Embryonic facial prominence (tissue), 1 donor: ENCODE measurements at regions not wholly inside any gene's neighbourhood (a gene's known extent, or its start where the extent isn't known, plus 50 kb on each side); places are given as distances from the start of the nearest gene placed in this dataset.

Experiments
- DNase-seq: peaks from one replicate; pipeline ENCODE4 v3.0.0-alpha.2; 2016; ENCODE audit errors: extremely low spot score

GRCh38 chr14:104514156-104514848, 65.3 kb upstream of the C14orf180 start:
- DNase-seq: no peak

- no peak for DNase-seq
Observed at GRCh38 chr14:104515059-104515810, 64.3 kb upstream of the C14orf180 start.

DNA sequence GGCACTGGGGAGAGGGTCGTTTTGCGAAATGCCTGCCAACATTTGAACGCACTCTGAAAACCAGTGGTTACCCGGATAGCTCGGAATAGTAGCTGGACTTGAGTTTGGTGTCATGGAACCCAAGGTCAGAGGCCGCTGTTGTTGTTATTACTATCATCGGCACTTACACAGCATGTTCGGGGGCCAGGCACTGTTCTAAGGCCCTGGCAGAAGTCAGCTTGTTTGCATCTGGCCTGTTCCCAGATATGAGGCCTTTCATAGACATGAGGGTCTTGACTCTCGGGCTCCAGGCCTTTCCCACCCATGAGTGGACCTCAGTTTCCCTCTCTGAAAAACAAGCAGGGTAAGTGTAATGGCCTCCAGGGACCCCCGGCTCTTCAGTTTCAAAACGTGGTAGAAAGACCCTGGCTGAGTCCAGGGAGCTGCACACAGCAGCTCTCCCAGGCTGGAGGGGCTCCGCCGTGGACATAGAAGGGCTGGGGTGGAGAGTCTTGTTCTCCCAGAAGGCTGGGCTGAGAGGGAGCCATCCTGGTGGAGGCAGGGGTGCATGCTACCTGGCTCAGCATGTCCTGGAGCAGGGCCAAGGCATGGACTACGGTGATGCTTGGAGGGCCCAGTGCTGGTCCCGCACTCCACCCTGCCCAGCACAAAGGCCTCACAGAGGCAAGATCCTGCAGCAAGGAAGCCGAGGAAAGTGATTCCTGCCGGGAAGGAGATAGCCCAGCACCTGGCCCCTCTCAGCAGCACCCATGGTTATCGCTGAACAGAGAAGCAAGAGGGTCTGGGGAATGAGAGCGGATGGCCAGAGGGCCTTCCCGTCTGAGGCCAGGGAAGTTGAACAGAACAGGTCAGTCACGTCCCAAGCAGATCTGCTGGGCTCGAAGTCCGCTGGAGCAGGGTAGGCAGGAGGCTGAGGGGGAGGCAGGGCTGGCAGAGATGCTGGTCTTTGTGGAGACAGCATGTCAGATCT, 63.5 kb upstream of the C14orf180 start:
- DNase-seq: no peak

DNA sequence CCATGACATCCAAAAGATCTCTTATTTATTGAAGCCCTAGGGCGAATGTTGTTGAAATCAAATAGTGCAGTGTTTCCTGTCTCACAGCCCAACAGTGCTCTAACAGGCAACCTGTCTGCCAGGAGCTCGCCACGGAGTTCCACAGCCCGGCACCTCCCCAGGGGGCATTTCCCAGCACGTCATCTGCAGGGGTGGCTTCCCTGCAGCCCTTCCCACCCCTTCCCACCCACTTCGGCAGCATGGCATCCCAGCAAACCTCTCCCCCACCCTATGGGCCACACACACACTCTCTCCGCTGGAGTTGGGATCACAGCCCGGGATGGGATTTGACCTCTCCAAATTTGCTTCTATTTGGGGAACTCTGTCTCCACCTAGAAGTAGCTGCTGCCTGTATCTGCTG, 62.7 kb upstream of the C14orf180 start:
- no peak for DNase-seq

DNA sequence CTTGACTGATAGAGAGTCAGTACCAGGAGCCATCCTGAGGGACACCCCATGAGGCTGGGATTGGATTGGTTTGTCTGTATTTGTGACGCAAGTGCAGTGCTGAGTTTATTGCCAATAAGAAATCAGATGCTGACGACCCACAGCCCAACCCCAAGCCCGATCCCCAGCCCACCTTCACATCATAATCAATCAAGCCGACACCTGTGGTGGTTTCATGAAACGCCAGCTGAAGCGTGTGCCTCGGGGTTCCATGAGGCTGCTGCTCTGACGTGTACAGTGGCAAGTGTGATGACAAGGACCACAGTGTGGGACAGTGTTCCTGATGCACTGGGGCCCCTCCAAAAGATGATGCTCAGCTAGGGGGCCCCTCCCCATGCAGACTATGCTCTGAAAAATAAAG, 62.1 kb upstream of the C14orf180 start:
- no peak for DNase-seq

- DNase-seq: no peak
Observed at GRCh38 chr14:104517867-104518266, 61.7 kb upstream of the C14orf180 start.

GRCh38 chr14:104518659-104519350, 60.8 kb upstream of the C14orf180 start:
- no peak for DNase-seq

DNA sequence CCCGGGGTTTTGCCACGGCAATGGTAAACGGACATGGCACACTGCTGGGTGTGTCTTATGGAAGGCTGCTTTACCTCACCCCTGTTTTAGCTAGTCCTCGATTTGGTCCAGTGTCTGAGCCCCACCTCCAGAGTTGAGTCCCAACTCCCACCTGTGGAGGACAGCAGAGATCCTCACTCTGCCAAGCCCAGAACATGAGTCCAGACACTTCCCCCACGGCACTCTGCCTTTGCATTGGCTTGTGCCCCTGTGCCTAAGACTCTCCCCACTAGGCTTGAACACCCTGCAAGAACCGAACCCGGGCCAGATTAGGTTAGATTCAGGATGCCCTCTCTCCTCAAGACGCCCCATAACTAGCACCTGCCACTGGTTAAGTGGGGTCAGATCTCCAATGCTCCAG, 59.8 kb upstream of the C14orf180 start:
- DNase-seq: no peak

GRCh38 chr14:104520620-104521410, 58.7 kb upstream of the C14orf180 start:
- no peak for DNase-seq

DNA sequence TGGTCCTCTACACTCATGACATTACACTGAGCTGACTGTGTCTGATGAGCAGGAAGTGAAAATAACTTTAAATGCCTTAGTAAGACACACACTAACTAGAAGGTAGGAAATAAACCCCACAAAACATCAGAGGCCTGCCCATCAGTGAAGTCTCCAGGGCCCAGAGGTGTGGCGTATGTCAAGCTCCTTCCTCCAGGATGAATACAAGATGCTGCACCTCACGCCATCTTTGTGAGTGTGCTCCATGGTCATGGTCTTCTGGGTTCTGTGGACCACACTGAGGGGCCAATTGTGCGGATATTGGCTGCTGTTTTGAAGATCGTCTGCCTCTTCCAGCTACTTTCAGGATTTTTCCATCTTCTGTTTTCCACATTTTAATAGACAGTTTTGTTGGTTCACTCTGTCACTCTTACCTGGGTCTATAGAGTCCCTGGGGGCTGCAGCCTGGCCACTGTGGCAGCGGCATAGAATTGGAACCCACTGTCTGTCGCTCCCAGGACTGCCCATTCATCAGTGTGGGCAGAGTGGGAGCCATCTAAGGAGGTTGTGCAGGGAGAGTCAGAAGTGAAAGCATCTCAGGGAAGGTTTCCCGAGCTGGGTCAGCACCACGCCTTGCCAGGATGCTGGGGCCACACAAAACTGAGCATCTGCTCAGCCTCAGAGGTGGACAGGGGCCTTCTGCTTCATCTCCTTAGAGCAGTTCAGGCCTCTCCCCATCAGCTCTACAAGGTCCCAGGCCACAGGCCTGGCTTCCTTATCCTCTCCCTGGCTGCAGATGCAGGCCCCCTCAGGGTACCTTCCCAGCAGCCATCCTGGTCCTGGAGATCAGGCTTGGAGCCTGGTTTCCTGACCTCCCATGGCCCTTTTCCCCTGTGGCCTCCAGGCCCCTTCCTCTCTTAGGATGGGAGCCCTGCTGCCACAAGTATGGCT, 57.5 kb upstream of the C14orf180 start:
- DNase-seq: no peak

DNA sequence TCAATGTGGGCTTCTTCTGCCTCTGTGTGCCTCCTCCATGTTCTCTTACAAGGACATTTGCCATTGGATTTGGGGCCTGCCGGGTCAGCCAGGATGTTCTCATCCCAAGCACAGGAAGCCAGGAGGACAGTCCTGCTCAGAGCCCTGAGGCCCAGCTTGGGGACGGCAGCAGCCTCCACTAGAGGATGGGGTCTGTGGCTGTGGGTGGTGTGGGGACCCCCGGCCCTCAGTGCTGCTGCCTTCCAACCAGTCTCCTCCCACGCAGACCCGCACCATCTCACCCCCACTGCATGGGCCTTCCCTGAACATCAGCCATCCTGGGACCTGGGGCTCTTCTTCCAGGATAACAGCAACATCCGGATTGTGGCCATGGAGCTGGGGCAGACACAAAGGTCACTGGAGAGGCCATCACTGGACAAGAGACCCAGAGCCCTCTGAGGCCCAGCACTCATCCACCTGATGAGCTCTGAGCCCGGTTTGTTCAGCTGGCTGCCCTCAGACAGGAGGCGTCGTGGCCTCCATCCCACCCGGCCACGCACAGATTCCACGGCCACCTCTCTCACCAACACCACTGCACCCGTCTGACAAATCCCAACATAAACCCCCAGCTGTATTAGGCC, 56.5 kb upstream of the C14orf180 start:
- DNase-seq: no peak

DNA sequence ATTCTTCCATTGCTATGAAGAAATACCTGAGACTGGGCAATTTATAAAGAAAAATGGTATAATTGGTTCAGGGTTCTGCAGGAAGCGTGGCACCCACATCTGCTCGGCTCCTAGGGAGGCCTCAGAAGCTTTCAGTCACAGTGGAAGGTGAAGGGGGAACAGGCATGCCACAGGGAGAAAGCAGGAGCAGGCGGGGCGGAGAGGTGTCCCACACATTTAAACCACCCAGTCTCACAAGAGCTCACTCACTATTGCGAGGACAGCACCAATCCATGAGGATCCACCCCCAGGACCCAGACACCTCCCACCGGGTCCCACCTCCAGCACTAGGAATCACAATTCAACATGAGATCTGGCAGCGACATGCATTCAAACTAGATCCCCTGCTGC, 56.0 kb upstream of the C14orf180 start:
- DNase-seq: no peak

DNA sequence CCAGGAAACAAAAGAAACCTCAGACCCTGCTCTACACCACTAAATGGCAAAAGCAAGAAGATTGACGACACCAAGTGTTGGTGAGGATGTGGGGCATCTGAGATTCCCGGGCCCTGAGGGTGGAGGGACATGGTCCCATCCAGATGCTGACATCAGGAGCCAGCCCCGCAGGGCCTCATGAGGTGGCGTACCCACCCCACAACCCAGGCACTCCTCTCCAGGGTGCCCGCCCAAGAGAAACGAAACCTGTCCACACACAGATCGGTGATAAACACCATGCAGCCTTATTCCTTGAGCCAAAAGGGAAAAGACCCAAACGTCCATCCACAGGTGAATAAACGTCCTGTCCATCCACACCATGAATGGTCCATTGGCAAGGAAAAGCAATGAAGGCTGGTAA, 54.8 kb upstream of the C14orf180 start:
- DNase-seq: no peak

DNA sequence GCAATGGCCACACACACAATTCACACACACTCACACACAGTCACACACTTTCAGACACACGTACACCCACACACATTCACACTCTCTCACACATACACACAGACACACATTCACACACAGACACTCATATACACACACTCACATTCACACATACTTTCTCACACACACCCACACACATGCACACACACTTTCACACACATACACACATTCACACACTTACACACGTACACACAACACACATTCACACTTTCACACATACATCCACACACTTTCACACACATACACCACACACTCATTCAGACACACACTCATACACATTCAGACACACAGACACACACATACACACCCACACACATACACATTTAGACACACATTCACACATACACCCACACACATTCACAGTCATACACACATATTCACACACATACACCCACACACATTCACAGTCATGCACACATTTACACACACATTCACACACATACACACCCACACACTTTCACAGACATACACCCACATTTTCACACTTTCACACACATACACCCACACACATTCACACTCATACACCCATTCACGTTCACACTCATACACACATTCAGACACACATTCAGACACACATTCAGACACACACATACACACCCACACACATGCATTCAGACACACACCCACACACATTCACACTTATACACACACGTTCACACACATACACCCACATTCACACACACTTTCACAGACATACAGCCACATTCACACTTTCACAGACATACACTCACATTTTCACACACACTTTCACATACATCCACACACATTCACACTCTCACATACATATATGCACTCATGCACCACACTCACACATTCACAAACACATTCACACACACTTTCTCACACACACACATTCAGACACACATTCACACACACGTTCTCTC, 52.6 kb upstream of the C14orf180 start:
- no peak for DNase-seq

DNA sequence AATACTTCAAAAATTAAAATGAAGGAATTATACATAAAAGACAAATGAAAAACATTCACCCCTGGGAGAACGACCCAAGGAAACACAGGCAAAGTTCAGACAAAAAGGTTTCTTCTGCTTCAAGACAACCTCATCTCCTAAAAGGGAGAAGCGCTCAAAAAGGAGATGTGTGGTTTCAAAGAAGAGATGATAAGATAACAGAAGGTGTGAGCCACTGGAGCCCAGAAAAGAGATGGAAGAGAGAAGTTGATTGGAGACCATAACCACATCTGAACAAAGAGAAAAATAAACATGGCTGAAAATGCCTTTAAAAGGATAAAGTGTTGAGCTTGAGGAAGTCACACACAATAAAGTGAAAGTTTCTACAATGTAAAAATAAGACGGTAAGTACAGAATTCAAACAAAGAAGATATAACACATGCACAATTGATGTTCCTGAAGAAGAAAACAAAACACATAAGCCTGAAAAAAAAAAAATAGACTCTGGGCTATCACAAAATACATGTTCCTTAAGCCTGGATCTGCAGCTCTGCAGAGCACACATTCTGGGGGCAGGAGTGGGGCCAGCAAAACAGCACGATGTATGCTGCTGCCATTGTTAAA, 51.6 kb upstream of the C14orf180 start:
- no peak for DNase-seq

DNA sequence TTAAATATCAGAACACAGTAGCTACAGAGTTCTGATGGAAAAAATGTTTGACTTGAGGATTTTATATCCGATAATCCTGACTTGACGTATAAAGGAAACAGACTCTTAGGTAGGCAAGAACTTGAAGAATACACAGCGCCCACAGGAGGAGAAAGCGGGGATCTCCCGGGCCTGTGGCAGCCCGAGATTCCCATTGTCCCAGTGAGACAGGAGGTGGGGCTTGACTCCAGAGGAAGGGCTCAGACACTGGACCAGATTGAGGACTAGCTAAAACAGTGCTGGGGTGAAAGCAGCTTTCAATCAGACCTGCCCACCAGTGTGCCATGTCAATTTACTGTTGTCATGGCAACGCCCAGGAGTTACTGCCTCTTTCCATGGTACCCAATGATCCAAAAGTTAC, 51.1 kb upstream of the C14orf180 start:
- DNase-seq: no peak
